ENCODE measurements at regions not wholly inside any gene's neighbourhood (a gene's known extent, or its start where the extent isn't known, plus 50 kb on each side); places are given as distances from the start of the nearest gene placed in this dataset.

- no peak overlapping the region for H3K4me3 ChIP-seq
- 80 to 85% methylated on average over 1 to 3 of the region's 3 CpGs for WGBS, 2 donors (ENCODE audit: low coverage in 1 of 2)
- no peaks in the 10 kb centered on the region for H3K9me3 ChIP-seq
- H3K36me3 ChIP-seq = no peaks in the 10 kb centered on the region
- TF ChIP-seq, protein P1, sequence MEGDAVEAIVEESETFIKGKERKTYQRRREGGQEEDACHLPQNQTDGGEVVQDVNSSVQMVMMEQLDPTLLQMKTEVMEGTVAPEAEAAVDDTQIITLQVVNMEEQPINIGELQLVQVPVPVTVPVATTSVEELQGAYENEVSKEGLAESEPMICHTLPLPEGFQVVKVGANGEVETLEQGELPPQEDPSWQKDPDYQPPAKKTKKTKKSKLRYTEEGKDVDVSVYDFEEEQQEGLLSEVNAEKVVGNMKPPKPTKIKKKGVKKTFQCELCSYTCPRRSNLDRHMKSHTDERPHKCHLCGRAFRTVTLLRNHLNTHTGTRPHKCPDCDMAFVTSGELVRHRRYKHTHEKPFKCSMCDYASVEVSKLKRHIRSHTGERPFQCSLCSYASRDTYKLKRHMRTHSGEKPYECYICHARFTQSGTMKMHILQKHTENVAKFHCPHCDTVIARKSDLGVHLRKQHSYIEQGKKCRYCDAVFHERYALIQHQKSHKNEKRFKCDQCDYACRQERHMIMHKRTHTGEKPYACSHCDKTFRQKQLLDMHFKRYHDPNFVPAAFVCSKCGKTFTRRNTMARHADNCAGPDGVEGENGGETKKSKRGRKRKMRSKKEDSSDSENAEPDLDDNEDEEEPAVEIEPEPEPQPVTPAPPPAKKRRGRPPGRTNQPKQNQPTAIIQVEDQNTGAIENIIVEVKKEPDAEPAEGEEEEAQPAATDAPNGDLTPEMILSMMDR (IDR thresholded peaks at IDR 0.05) = no peak
- TF ChIP-seq EP300 (IDR thresholded peaks at IDR 0.05) = no peak
- no peak for TF ChIP-seq POLR2AphosphoS5 (IDR thresholded peaks at IDR 0.05)
- no peak for TF ChIP-seq POLR2A (IDR thresholded peaks at IDR 0.05)
- no peak overlapping the region for H3K27ac ChIP-seq
- ATAC-seq = no peak
- no peaks in the 10 kb centered on the region for H3K27me3 ChIP-seq
- H3K4me1 ChIP-seq = no peaks in the 10 kb centered on the region
These were observed 134.9 kb upstream of the GRIA3 start for GRCh38 chrX:123049071-123049625.

DNA sequence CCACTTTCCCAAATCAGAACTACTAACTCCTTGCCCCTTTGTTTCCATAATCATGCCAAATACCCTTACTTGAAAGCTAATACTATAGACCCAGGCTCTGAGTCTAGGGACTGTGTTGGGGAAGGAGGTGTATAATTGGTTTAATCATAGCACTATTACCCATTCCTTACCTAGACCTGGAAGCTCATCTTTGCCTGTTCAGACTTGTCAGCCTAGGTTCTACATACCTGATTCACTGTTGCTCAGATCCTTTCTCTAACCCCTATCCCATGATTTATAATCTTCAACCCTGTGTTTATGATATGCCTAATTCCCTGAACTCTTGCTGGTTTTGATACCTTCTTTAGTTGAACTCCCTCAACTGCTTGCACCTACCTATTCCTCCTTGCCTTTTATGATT, 123.1 kb upstream of the GRIA3 start:
- no peak overlapping the region for H3K27ac ChIP-seq
- no peaks in the 10 kb centered on the region for H3K27me3 ChIP-seq
- no peak for ATAC-seq
- no peak overlapping the region for H3K4me3 ChIP-seq
- H3K9me3 ChIP-seq = no peaks in the 10 kb centered on the region
- no peaks in the 10 kb centered on the region for H3K4me1 ChIP-seq
- H3K36me3 ChIP-seq = no peaks in the 10 kb centered on the region
- TF ChIP-seq POLR2AphosphoS5 (IDR thresholded peaks at IDR 0.05) (no peak), POLR2A (IDR thresholded peaks at IDR 0.05) (no peak), EP300 (IDR thresholded peaks at IDR 0.05) (no peak)
- TF ChIP-seq, protein P1 (IDR thresholded peaks at IDR 0.05) = no peak

DNA sequence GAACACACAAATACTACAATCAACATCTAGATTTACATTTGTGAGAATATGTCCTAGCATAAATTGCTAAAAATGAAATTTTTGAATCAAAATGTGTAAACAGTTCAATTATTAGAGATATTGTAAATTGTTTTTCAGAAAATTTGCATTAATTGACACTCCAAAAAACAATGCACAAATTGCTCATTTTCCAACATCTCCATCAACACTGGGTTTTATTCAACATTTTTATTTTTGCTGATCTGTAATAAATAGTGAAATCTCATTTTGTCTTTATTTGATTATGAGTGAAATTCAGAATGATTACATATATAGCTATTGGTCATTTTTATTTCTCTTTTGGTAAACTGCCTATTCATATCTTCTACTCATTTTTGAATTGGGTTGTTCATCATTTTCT, 120.0 kb upstream of the GRIA3 start:
- TF ChIP-seq POLR2A (IDR thresholded peaks at IDR 0.05) (no peak), POLR2AphosphoS5 (IDR thresholded peaks at IDR 0.05) (no peak), EP300 (IDR thresholded peaks at IDR 0.05) (no peak)
- TF ChIP-seq, protein P1 (IDR thresholded peaks at IDR 0.05) = no peak
- ATAC-seq = no peak
- Histone ChIP-seq H3K27ac (no peak overlapping the region), H3K27me3 (no peaks in the 10 kb centered on the region), H3K9me3 (no peaks in the 10 kb centered on the region), H3K4me3 (no peak overlapping the region), H3K36me3 (no peaks in the 10 kb centered on the region), H3K4me1 (no peaks in the 10 kb centered on the region)

DNA sequence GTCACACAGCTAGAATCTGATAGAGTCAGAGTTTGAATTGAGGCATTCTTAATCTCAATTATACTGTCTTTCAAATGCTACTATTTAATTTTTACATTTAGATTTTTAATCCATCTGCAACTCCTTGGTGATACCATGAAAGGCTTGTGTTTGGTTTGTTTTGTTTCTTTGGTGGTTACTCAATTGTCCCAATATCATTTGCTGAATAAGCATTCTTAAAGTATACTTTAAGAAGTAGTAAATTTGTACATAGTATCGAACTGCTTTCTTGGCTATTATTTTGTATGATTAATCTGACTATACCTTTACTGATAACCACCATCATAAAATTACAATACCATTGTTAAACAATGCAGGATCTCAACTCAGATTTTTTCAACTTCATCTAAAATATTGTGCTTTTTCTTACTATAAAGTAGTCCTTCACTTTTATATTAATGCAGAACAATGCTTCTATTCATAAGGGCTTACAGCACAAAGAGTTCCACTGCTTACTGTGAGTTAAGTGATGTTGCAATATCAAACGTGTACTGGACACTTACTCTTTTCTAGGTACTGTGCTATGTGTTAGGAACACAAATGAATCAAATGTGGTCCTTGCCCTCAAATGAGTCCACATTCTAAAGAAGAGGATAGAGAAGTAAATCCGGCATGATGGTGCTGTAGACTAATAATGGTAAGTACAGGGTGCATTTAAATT, 111.2 kb upstream of the GRIA3 start:
- H3K4me3 ChIP-seq = no peak overlapping the region
- no peaks in the 10 kb centered on the region for H3K36me3 ChIP-seq
- TF ChIP-seq, protein P1 (IDR thresholded peaks at IDR 0.05) = no peak
- TF ChIP-seq POLR2AphosphoS5 (IDR thresholded peaks at IDR 0.05) (no peak), EP300 (IDR thresholded peaks at IDR 0.05) (no peak), POLR2A (IDR thresholded peaks at IDR 0.05) (no peak)
- 50 to 67% methylated on average over 2 to 3 of the region's 3 CpGs for WGBS, 2 donors (ENCODE audit: low coverage in 1 of 2)
- H3K27me3 ChIP-seq = no peaks in the 10 kb centered on the region
- ATAC-seq = no peak
- no peak overlapping the region for H3K27ac ChIP-seq
- H3K4me1 ChIP-seq = no peaks in the 10 kb centered on the region
- H3K9me3 ChIP-seq = no peaks in the 10 kb centered on the region

DNA sequence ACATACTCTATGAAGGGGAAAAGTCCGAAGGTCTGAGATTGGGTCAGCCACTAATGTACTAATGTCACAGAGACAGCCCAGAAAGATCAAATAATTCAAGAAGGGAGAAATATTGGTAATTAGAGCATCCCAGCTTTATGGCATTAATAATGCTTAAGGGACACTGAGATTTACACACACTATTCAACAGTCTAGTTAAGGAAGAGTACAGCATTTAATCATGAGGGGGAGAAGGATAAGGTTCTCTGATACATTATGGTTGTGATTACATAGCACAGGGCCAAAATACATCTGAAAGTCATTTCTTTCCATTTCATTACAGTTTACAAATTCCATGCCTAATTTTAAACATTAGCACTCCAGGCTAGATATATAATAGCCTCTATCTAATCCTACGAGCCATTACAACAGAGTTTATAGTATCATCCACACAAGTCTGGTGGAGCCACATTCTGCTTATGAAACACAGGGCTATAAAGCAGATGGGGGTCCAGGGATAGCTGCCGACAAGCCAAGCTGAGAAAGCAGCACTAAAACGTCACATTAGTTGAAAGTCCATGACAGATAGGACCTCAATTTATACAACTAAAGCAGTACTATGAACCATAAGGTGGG, 108.0 kb upstream of the GRIA3 start:
- ATAC-seq = no peak
- Histone ChIP-seq H3K9me3 (no peaks in the 10 kb centered on the region), H3K27ac (no peak overlapping the region), H3K4me1 (no peaks in the 10 kb centered on the region), H3K27me3 (no peaks in the 10 kb centered on the region), H3K4me3 (no peak overlapping the region), H3K36me3 (no peaks in the 10 kb centered on the region)
- TF ChIP-seq POLR2AphosphoS5 (IDR thresholded peaks at IDR 0.05) (no peak), EP300 (IDR thresholded peaks at IDR 0.05) (no peak), POLR2A (IDR thresholded peaks at IDR 0.05) (no peak)
- TF ChIP-seq, protein P1 (IDR thresholded peaks at IDR 0.05) = no peak
- WGBS, 2 donors (ENCODE audit: low coverage in 1 of 2) = 49 to 83% methylated on average over 2 to 4 of the region's 4 CpGs
